Stimulated activated CD8-positive, alpha-beta memory T cell treated with anti-CD3 and anti-CD28 coated beads, Interleukin-4, amount 100 ng/mL, for 4 hours (primary cell): ENCODE measurements at regions not wholly inside any gene's neighbourhood (a gene's known extent, or its start where the extent isn't known, plus 50 kb on each side); places are given as distances from the start of the nearest gene placed in this dataset.

Experiments
- DNase-seq, 2 donors: peaks; one replicate each; pipeline ENCODE4 v3.0.0-alpha.2; 2020; ENCODE audit warnings: low read depth in 2 of 2, low spot score in 1 of 2

- no peak for DNase-seq
Observed at GRCh38 chr11:127369356-127369755, 368.8 kb upstream of the KIRREL3 start.

DNA sequence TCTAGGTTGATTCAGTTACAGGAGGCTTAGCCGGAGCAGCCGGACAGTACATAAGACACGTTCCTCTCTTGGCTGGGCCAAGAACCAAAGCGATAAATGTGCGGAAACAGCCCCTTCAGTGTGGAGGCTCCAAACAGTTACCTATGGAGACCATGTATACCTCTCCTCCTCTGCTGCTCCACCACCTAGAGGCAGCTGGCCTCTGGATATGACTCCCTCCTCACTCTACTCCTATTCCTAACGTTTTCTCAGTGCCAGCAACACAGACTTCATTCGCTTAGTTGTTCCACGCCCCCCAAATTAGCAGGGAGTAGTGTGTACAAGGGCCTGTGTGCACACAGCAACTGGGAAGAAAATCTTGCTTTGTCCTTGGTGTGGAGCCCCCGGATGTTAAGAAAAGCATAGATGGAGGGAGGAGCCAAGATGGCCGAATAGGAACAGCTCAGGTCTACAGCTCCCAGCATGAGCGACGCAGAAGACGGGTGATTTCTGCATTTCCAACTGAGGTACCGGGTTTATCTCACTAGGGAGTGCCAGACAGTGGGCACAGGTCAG lies 362.3 kb upstream of the KIRREL3 start:
- no peak for DNase-seq

DNA sequence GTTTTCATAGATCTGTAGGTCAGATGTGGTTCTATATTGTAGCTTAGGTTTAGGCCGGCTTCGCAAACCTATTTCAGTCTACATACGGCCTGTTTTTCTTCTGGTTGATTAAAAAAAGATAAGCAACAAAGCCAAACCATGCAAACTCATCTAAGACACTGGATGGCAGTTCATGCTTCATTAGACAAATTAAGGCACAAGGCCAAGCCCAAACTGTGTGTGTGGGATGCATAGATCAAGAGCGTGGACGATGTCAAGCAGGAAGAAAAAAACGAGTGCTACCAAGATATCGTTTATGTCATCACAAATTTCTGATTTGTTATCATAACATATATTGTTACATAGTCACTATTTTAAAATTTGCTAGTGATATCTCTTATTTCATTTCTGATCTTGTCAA lies 357.6 kb upstream of the KIRREL3 start:
- DNase-seq = no peak

DNA sequence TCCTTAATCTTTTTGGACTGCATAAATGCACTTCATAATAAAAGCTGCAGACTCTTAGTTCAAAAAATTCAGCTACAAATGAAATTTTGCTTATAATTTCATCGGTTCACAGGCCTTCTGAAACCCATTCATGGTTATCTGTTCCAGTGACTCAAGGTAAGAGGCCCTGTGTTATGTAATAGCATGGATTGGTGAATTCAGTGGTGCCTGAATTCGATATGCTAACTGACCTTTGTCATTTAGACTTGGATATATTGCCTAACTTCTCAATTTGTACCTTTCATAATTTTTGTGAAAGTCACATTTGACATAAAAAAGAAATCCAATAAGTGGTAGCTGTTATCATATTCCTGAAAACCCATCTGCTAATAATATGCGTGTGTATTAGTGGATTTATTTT lies 349.9 kb upstream of the KIRREL3 start:
- no peak for DNase-seq

GRCh38 chr11:127345819-127346459 lies 345.4 kb upstream of the KIRREL3 start:
- DNase-seq = no peak

GRCh38 chr11:127340438-127340837 lies 339.9 kb upstream of the KIRREL3 start:
- no peak for DNase-seq

DNA sequence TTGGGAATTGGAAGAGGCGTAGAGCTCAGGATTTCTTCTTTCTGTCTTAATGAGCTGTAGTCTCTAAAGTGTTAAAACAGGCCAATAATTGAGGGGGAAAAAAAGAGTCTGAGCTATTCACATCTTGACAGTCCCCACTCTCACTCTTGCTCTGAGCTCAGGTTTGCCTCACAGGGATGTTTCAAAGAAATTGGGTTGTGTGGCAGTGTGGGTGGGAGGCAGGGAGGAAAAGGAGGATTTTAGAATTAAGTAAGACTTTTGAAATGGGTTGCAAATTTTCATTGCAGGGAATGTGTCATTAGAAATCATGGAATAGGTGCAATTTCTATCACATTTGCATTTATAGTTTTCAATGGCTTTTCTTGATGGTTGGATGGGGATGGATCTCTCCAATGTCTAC lies 338.8 kb upstream of the KIRREL3 start:
- DNase-seq = no peak

DNA sequence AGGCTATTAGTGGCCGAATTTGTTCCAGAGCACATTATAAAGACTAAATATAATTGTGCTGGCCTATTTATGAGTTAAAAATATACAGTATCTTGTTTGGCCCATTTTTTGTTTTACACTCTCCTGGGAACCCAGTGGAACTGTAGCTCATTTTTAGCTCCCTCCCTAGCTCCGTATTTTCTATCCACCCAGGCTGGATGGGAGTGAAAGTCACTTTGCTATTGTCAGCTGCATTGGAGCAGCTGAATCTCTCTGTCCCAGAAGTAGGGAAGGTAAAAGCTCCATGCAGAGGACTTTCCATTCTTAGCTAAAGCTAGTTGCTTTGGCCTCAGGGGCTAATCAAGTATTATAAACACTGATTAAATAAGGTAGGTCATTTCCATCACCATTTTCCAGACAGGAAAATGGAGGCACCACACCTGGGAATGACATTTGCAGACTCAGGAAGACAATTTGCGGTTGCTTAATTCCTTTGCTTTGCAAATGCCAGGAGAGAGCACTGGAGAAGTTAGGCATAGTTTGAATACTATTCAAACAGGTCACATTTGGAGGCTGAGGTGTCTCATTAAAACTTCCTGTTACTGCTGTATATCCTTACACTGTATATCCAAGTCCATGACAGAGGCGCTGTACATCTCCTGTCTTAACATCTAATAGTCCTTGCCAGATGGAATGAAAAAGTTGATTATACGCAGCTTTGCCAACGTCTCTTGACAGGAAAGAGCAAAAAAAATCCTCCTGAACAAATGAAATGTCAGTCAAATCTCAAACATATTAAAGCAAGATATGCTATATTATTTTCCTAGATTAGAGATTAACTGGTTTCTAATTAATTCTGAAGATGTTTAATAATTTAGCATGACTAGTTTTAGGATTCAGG lies 338.1 kb upstream of the KIRREL3 start:
- no peak for DNase-seq

DNA sequence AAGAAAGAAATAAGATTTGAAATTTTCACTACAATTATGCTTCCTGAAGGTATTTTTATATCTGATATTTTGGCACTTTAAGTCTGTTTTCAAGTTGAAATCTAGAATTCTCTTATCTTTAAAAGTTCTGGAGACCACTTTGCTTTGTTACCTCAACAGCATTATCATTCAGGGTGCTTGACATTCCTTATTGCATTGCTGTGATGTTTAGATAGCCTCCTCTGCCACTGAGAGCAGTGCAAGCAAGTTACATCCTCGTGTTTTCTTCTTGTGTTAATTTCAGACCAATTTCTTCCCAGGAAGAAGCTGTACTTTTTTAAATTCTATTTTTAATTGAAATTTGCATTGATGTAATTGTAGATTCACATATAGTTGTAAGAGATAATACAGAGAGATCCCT lies 333.9 kb upstream of the KIRREL3 start:
- no peak for DNase-seq

DNA sequence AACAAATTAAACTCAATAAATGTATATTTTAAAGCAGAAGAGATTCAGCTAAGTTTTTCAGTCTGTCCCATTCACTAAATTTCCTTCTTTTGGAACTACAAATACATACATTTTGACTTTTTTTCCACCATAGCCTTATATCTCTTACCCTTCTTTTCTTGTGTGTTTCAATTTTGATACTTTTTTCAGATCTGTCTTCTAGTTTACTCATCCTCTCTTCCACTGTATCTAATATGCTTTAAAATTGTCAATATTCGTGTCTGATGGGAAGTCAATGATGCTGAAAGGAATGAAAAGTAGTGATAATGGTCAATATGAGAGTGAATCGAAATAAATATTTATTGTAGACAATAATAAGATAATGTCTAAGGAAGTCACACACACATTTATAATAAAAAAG lies 332.3 kb upstream of the KIRREL3 start:
- DNase-seq = no peak

GRCh38 chr11:127330044-127330443 lies 329.5 kb upstream of the KIRREL3 start:
- no peak for DNase-seq

DNA sequence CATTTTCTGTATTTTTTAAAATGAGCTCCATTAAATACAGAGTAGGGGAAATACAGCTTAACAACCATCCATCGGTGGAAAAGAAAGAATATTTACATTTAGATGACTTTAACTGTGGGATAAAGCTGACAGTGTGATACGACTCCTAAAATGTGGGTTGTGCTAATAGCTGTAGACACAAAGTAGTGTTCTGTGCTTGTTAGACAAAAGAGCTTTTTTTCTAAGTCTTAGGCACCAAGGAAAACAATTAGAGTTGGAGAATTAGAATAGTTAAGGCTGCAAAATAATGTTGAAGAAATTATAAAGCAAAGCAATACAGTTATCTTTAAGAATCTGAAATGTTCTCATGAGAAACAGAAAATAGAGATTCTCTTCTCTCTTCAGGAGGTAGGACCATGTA lies 307.7 kb upstream of the KIRREL3 start:
- DNase-seq = no peak

DNA sequence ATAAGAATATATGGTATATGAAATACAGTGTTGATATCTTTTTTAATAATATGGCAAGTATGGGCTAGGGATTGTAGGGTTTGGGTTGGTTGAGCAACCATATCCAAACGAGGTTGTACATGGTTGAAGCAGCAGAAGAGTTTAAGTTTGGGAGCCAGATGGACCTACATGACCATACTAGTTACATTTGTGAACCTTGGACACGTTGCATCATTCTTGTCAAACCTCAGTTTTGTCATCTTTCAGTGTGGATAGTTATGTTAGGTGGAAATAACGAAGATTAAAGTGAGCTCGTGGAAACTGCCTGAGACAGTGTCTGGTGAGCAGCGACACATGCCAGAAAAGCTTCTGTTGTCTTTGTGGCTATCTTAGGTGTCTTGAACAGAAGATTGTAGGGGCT lies 307.1 kb upstream of the KIRREL3 start:
- no peak for DNase-seq

GRCh38 chr11:127304634-127305033 lies 304.1 kb upstream of the KIRREL3 start:
- no peak for DNase-seq

GRCh38 chr11:127288926-127289325 lies 288.4 kb upstream of the KIRREL3 start:
- DNase-seq = no peak

DNA sequence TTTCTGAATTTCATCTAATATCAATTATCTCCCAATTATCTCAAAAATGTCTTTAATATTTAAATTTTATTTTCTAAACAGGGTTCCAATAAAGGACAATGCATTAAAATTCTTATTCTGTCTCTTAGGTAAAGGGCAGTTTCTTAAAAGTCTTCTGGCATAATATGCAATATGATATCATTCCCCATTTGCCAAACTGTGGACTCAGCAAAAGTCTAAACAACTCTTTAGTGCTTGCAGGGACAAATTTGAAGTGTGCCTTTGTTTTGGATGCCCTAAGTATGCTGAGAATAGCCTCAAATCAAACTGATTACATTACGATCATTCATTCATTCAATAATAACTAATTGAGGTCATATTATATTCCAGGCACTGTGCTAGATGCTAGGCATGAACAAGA lies 281.0 kb upstream of the KIRREL3 start:
- no peak for DNase-seq

GRCh38 chr11:127275774-127276173 lies 275.2 kb upstream of the KIRREL3 start:
- no peak for DNase-seq

DNA sequence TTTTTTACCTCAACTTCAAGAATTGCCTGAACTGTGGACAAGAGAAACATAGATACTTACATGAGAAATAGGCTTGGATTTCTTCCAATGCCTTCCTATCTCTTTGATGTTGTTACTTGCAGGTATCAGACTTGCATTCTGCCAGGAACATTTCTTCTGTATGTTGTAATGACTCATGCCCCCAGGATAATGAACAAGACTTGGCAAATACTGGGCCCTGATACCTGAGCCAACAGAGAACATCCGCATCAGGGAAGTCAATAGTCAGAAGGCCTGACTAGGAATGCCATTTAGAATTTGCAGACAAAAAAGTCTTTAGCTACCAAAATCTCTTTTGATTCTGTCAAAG lies 273.7 kb upstream of the KIRREL3 start:
- DNase-seq = no peak

GRCh38 chr11:127273593-127274327 lies 273.2 kb upstream of the KIRREL3 start:
- DNase-seq = no peak

DNA sequence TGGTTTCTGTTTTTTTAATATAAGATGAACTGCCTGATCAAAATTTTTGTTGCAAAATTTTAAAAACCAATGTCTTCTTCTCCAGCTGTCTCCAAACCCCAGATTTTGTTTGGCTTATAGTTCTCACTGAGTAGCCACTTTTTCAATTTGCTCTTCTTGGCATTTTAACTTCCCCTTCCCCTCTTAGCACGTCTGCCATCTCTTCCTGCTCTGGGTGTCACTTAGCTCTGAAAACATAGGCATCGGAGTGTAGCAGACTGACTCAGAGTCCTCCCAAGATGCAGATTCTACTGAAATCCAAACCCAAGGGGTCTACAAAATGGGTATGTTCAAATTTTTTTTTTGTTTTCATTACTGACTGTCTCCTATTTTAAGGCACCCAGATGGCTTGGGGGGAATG lies 270.3 kb upstream of the KIRREL3 start:
- no peak for DNase-seq

DNA sequence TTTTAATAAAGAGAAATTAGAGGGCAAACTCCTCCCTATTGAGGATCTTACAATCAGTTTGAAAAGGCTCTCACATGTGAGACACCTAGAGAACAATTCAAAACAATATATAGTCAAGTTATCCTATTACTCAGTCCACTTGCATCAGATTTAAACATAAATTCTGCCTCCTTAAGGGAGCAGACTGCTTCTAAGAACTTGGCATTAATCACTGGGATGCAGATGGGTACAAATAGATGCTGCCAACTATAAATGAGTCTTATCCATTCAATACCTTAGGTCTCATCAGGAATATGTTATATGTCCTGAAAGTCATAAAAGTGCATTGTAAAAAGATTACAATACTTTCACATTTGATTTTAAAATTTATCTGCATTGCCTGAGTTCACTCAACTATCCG lies 269.3 kb upstream of the KIRREL3 start:
- no peak for DNase-seq

- no peak for DNase-seq
Observed at GRCh38 chr11:127268932-127269331, 268.4 kb upstream of the KIRREL3 start.
